Fibroblast of villous mesenchyme (primary cell): ENCODE measurements at regions not wholly inside any gene's neighbourhood (a gene's known extent, or its start where the extent isn't known, plus 50 kb on each side); places are given as distances from the start of the nearest gene placed in this dataset.

Experiments
- DNase-seq: peaks from one replicate; pipeline ENCODE4 v3.0.0-alpha.2; 2010; ENCODE audit warnings: low read depth
- H3K4me3 ChIP-seq: 2 replicates; pipeline ENCODE4 v1.5.1; 2011; ENCODE audit warnings: low read depth, mild to moderate bottlenecking, low read length
- CTCF ChIP-seq: IDR thresholded peaks from 2 replicates; pipeline ENCODE4 v1.5.1; 2012; ENCODE audit warnings: low read depth, mild to moderate bottlenecking, low read length; ENCODE audit not compliant: insufficient read depth

- no peak overlapping the region for H3K4me3 ChIP-seq
- no peak for DNase-seq
- peak; percentile 14 for TF ChIP-seq CTCF
Measured at GRCh38 chr2:188784269-188784762, 189.9 kb upstream of the COL3A1 start.

GRCh38 chr2:188785061-188785460 lies 189.1 kb upstream of the COL3A1 start:
- no peak for TF ChIP-seq CTCF
- H3K4me3 ChIP-seq: no peak overlapping the region
- peak; percentile 14 for DNase-seq

GRCh38 chr2:188785490-188785889 lies 188.7 kb upstream of the COL3A1 start:
- DNase-seq: peak; percentile 68
- TF ChIP-seq CTCF: no peak
- no peak overlapping the region for H3K4me3 ChIP-seq

- TF ChIP-seq CTCF: no peak
- peak; percentile 82 for DNase-seq
Measured at GRCh38 chr2:188786368-188786841, 187.8 kb upstream of the COL3A1 start.

GRCh38 chr2:188787021-188787657 lies 187.0 kb upstream of the COL3A1 start:
- no peak overlapping the region for H3K4me3 ChIP-seq
- peak; percentile 99 for DNase-seq

More at GRCh38 chr2:188786368-188786841, 187.8 kb upstream of the COL3A1 start:
- H3K4me3 ChIP-seq: peak overlapping the region; percentile 17

GRCh38 chr2:188787658-188788240 lies 186.4 kb upstream of the COL3A1 start:
- TF ChIP-seq CTCF: no peak
- peak; percentile 79 for DNase-seq
- H3K4me3 ChIP-seq: peak overlapping the region; percentile 24

More at GRCh38 chr2:188787021-188787657, 187.0 kb upstream of the COL3A1 start:
- TF ChIP-seq CTCF: no peak
